ENCODE measurements at regions not wholly inside any gene's neighbourhood (a gene's known extent, or its start where the extent isn't known, plus 50 kb on each side); places are given as distances from the start of the nearest gene placed in this dataset.

DNA sequence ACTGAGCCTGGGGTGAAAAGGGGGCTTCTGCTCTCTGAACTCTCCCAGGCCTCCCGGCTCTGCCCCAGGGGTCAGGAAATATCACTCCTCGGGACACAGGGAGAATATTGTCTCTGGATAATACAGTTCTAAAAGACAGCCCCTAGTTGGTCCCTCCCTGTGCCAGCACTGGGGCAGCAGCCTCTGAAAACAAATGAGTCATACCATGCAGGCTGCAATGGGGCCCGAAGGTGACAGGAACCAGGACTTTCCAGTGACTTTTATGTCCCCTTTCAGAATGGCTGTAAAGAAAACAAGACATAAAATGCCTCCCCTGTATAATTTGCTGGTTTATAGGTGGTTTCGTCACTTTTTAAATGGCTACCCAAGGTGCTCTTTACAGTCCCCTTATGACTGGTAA, 360.0 kb downstream of the NPHP4 start:
- DNase-seq, result peak; percentile 31
- Histone ChIP-seq H3K4me1 (peaks cover 0 to 4% (median 0%) of the 10 kb centered on the region in 4 donors), H3K9me3 (no peaks in the 10 kb centered on the region), H3K27ac (no peak overlapping the region), H3K36me3 (no peaks in the 10 kb centered on the region), H3K27me3 (peaks cover 8% of the 10 kb centered on the region), H3K4me3 (no peak overlapping the region)
- intact Hi-C loops (cut with DNase I; ENCODE audit: low total_unique reads) (no loop called here), in situ Hi-C loops (cut with MboI; ENCODE audit: low pct_ligation_motif_present in 1 of 4, low pct_unique_long_range_greater_than_20kb in 1 of 4, low sequenced_read_pairs in 3 of 4) (no loop called here)
- 17% methylated on average over 4 of the region's 4 CpGs; no CpG with 5 or more reads in 1 of the 2 donors for WGBS, 2 donors (ENCODE audit: low coverage in 1 of 2)
- TF ChIP-seq, protein P1, sequence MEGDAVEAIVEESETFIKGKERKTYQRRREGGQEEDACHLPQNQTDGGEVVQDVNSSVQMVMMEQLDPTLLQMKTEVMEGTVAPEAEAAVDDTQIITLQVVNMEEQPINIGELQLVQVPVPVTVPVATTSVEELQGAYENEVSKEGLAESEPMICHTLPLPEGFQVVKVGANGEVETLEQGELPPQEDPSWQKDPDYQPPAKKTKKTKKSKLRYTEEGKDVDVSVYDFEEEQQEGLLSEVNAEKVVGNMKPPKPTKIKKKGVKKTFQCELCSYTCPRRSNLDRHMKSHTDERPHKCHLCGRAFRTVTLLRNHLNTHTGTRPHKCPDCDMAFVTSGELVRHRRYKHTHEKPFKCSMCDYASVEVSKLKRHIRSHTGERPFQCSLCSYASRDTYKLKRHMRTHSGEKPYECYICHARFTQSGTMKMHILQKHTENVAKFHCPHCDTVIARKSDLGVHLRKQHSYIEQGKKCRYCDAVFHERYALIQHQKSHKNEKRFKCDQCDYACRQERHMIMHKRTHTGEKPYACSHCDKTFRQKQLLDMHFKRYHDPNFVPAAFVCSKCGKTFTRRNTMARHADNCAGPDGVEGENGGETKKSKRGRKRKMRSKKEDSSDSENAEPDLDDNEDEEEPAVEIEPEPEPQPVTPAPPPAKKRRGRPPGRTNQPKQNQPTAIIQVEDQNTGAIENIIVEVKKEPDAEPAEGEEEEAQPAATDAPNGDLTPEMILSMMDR (IDR thresholded peaks at IDR 0.05), result no peak
- no peak for TF ChIP-seq POLR2A (IDR thresholded peaks at IDR 0.05)
- TF ChIP-seq EP300 (IDR thresholded peaks at IDR 0.05; ENCODE audit: low read depth), result no peak
- no peak for TF ChIP-seq POLR2AphosphoS5 (IDR thresholded peaks at IDR 0.05)

DNA sequence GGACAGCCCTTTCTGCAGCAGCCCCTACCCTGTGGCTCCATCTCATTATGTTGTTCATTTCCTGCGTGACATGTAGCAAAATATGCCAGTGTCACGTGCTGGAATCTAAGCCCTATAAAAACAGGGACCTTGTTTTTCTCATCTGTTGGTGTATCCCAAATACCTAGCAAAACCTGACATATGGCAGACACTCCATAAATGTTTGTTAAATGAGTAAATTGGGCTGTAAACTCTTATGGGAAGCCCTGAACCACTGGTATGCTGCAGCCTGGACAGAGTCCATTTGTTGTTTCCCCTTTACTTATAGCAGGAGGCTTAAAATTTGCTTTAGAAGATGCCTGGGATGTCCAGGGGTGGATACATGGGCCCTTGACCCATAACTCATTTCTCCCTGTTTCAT, 363.8 kb downstream of the NPHP4 start:
- H3K27ac ChIP-seq, result no peak overlapping the region
- in situ Hi-C loops (cut with MboI; ENCODE audit: low pct_ligation_motif_present in 1 of 4, low pct_unique_long_range_greater_than_20kb in 1 of 4, low sequenced_read_pairs in 3 of 4), result no loop called here
- intact Hi-C loops (cut with DNase I; ENCODE audit: low total_unique reads), result no loop called here
- H3K4me3 ChIP-seq, result no peak overlapping the region
- 39% methylated on average over 2 of the region's 2 CpGs; no CpG with 5 or more reads in 1 of the 2 donors for WGBS, 2 donors (ENCODE audit: low coverage in 1 of 2)
- peaks cover 4% of the 10 kb centered on the region for H3K27me3 ChIP-seq
- TF ChIP-seq EP300 (IDR thresholded peaks at IDR 0.05; ENCODE audit: low read depth) (no peak), POLR2AphosphoS5 (IDR thresholded peaks at IDR 0.05) (no peak), POLR2A (IDR thresholded peaks at IDR 0.05) (no peak)
- TF ChIP-seq, protein P1 (IDR thresholded peaks at IDR 0.05), result no peak
- H3K4me1 ChIP-seq, result peaks cover 0 to 4% (median 0%) of the 10 kb centered on the region in 4 donors
- H3K9me3 ChIP-seq, result no peaks in the 10 kb centered on the region
- DNase-seq, result no peak
- no peaks in the 10 kb centered on the region for H3K36me3 ChIP-seq

DNA sequence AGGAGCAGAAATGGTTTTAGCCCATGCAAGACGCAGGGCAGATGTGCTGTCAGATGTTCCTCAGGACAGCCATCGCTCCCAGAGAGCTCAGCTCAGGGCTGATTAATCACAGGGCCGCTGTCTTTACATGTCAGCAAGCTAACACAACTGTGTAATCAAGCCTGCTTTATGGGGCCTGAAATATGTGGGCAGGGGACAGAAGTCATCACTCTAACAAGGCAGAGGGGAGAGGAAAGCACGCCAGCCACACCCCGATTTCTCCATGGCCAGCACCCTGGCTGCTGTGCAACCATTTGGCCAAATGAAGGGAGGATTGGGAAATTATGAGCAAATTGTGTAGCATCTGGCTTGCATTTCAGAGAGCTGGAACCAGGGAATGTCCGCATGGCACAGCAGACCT, 368.8 kb downstream of the NPHP4 start:
- Histone ChIP-seq H3K27ac (no peak overlapping the region), H3K9me3 (no peaks in the 10 kb centered on the region), H3K4me1 (no peaks in the 10 kb centered on the region), H3K4me3 (no peak overlapping the region), H3K27me3 (peaks cover 7% of the 10 kb centered on the region), H3K36me3 (no peaks in the 10 kb centered on the region)
- intact Hi-C loops (cut with DNase I; ENCODE audit: low total_unique reads) (no loop called here), in situ Hi-C loops (cut with MboI; ENCODE audit: low pct_ligation_motif_present in 1 of 4, low pct_unique_long_range_greater_than_20kb in 1 of 4, low sequenced_read_pairs in 3 of 4) (no loop called here)
- WGBS, 2 donors (ENCODE audit: low coverage in 1 of 2), result 62 to 100% methylated on average over 1 to 6 of the region's 6 CpGs
- no peak for DNase-seq
- TF ChIP-seq EP300 (IDR thresholded peaks at IDR 0.05; ENCODE audit: low read depth) (no peak), POLR2AphosphoS5 (IDR thresholded peaks at IDR 0.05) (no peak), POLR2A (IDR thresholded peaks at IDR 0.05) (no peak)
- TF ChIP-seq, protein P1 (IDR thresholded peaks at IDR 0.05), result no peak

DNA sequence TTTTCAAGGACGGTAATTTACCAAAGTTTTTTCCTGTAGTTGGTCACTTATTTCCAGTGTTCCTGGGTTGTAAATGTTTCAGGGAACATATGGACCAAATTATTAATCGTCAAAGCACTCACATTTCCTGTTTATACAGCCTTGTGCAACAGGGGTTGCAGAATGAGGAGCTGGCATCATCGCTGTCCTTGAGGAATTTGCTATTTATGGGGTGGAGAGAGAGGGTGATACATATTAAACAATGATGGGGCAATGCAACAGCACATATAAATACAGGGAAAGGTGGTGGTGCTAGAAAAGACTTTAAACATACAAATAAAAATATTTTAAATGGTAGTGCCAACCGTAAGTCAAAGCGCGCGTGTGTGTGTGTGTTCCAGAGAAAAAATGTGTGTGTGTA, 369.8 kb downstream of the NPHP4 start:
- WGBS, 2 donors (ENCODE audit: low coverage in 1 of 2), result 39 to 65% methylated on average over 7 of the region's 7 CpGs
- DNase-seq, result no peak
- in situ Hi-C loops (cut with MboI; ENCODE audit: low pct_ligation_motif_present in 1 of 4, low pct_unique_long_range_greater_than_20kb in 1 of 4, low sequenced_read_pairs in 3 of 4) (no loop called here), intact Hi-C loops (cut with DNase I; ENCODE audit: low total_unique reads) (no loop called here)
- H3K4me3 ChIP-seq, result no peak overlapping the region
- no peaks in the 10 kb centered on the region for H3K4me1 ChIP-seq
- no peaks in the 10 kb centered on the region for H3K9me3 ChIP-seq
- TF ChIP-seq EP300 (IDR thresholded peaks at IDR 0.05; ENCODE audit: low read depth) (no peak), POLR2A (IDR thresholded peaks at IDR 0.05) (no peak), POLR2AphosphoS5 (IDR thresholded peaks at IDR 0.05) (no peak)
- TF ChIP-seq, protein P1 (IDR thresholded peaks at IDR 0.05), result no peak
- peaks cover 7% of the 10 kb centered on the region for H3K27me3 ChIP-seq
- no peak overlapping the region for H3K27ac ChIP-seq
- H3K36me3 ChIP-seq, result no peaks in the 10 kb centered on the region
